Mucosa of descending colon (tissue), 3 donors: ENCODE measurements at regions not wholly inside any gene's neighbourhood (a gene's known extent, or its start where the extent isn't known, plus 50 kb on each side); places are given as distances from the start of the nearest gene placed in this dataset.
A peak's percentile ranks its signal among the peaks of the same experiment; 100 is the strongest.

Experiments used
- ATAC-seq: fragments of 200-7000 bp; cut with Tn5 transposase; one replicate; pipeline ENCODE4 v1.9.1; 2020; ENCODE audit warnings: mild to moderate bottlenecking, moderate library complexity
- DNase-seq, 3 donors: peaks; one replicate each; pipeline ENCODE4 v3.0.0-alpha.2; 2020
- H3K36me3 ChIP-seq: fragments of 200-600 bp; one replicate; pipeline ENCODE4 v1.8.0; 2021; ENCODE audit warnings: low read depth, mild to moderate bottlenecking
- H3K4me1 ChIP-seq: fragments of 200-600 bp; one replicate; pipeline ENCODE4 v1.8.0; 2021; ENCODE audit warnings: low read depth, mild to moderate bottlenecking
- H3K4me3 ChIP-seq: fragments of 200-600 bp; one replicate; pipeline ENCODE4 v1.8.0; 2021; ENCODE audit warnings: mild to moderate bottlenecking
- H3K9me3 ChIP-seq: fragments of 200-600 bp; one replicate; pipeline ENCODE4 v1.8.0; 2021; ENCODE audit warnings: mild to moderate bottlenecking
- intact Hi-C, 2 donors: fragments of 100-400 bp; cut with DNase I in 1 of 2; cut with micrococcal nuclease in 1 of 2; formaldehyde crosslinking; loops; one replicate each; pipeline versions ENCODE4 v1.11.0 to v1.11.1; 2022; cut with DNase I, micrococcal nuclease
- TF ChIP-seq, protein P1 (sequence below): fragments of 200-600 bp; IDR thresholded peaks from one replicate; pipeline ENCODE4 v1.8.0; 2022; ENCODE audit warnings: antibody characterized with exemption, mild to moderate bottlenecking
- donor health status: DM: no; HTN: no; CAD: no; lungs with moderate emphysema.
- donor health status: DM: no; HTN: no; CAD: no.
- donor health status: DM: no; HTN: yes; CAD: no.

DNA sequence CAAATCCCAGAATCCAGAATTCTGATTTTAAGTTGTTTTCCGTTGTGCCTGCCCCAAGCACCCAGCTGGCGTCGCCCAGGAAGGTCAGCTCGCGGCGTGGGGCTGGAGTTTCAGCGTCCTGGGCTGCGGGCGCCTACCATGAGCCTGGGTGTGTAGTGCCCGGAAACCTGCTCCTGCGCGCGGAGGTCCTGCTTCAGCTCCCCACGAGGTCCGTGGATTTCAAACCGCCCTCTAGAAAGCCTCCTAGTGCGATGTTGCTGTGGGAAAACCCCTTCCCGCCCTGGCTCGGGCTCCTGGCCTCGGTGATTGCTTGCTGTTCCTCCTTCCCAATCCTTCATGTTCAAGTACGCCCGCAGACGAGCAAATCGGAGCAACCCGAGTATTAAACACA is 51.3 kb upstream of the NRN1 start:
- Histone ChIP-seq H3K9me3 (no peaks in the 10 kb centered on the region), H3K4me3 (no peak overlapping the region), H3K4me1 (no peaks in the 10 kb centered on the region), H3K36me3 (no peaks in the 10 kb centered on the region)
- DNase-seq: no peak
- TF ChIP-seq, protein P1, sequence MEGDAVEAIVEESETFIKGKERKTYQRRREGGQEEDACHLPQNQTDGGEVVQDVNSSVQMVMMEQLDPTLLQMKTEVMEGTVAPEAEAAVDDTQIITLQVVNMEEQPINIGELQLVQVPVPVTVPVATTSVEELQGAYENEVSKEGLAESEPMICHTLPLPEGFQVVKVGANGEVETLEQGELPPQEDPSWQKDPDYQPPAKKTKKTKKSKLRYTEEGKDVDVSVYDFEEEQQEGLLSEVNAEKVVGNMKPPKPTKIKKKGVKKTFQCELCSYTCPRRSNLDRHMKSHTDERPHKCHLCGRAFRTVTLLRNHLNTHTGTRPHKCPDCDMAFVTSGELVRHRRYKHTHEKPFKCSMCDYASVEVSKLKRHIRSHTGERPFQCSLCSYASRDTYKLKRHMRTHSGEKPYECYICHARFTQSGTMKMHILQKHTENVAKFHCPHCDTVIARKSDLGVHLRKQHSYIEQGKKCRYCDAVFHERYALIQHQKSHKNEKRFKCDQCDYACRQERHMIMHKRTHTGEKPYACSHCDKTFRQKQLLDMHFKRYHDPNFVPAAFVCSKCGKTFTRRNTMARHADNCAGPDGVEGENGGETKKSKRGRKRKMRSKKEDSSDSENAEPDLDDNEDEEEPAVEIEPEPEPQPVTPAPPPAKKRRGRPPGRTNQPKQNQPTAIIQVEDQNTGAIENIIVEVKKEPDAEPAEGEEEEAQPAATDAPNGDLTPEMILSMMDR: no peak
- ATAC-seq: no peak
- intact Hi-C loops: loop anchor here (5.0 kb wide), 1 partner anchor 489 kb away; no protein-coding TSS in a partner anchor

DNA sequence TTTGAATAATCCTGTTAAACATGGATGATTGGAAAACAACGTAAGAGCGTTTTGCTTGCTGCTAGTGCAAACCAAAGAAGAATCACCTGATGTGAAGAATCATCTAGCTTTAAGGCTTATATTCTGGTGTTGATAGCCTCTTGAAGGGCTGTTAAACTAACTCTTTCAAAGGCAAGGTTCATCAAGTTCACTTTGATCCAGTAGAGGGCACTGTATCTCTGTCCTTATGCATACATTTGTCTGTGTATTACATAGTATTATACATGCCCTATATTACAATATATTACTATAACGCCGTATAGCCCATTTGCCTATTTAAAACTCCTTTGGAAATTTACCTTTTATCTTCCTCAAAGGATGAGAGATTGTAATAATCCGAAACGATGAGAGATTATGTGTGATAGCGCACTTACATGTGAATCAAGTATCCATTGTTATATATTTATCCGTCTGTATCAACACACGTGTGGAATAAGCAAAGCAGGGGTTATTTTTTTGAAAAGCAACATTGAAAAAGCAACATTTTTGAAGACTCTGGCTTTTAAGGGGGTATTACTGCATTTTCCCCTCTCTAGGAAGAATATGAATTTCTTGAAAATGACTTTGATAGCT is 50.8 kb upstream of the NRN1 start:
- TF ChIP-seq, protein P1: no peak
- intact Hi-C loops: loop anchor here (5.0 kb wide), 1 partner anchor 490 kb away; no protein-coding TSS in a partner anchor
- no peaks in the 10 kb centered on the region for H3K9me3 ChIP-seq
- no peaks in the 10 kb centered on the region for H3K4me1 ChIP-seq
- peak; percentile 59 for ATAC-seq
- no peak overlapping the region for H3K4me3 ChIP-seq
- DNase-seq: peak in 1 of 3 donors; percentile 58
- H3K36me3 ChIP-seq: no peaks in the 10 kb centered on the region
